Nephron progenitor cell (in vitro differentiated cells): ENCODE measurements at regions not wholly inside any gene's neighbourhood (a gene's known extent, or its start where the extent isn't known, plus 50 kb on each side); places are given as distances from the start of the nearest gene placed in this dataset.
"Not testable (repeated sequence)": the region's sequence is repeated elsewhere in the genome, so short reads cannot be mapped to it uniquely, and the experiment has no call there.

Source experiments
- DNase-seq: peaks from one replicate; pipeline ENCODE4 v3.0.0; 2021
- H3K27ac Mint-ChIP-seq: 2 replicates; pipeline ENCODE4 v1.8.0; 2021; ENCODE audit warnings: mild to moderate bottlenecking, moderate library complexity, mixed read lengths
- H3K27me3 Mint-ChIP-seq: 2 replicates; pipeline ENCODE4 v1.8.0; 2021; ENCODE audit warnings: mild to moderate bottlenecking, low read depth, mixed read lengths; ENCODE audit not compliant: poor library complexity
- H3K36me3 Mint-ChIP-seq: 2 replicates; pipeline ENCODE4 v1.8.0; 2021; ENCODE audit warnings: low read depth, mixed read lengths
- H3K4me1 Mint-ChIP-seq: 2 replicates; pipeline ENCODE4 v1.8.0; 2021; ENCODE audit warnings: mixed read lengths
- H3K4me3 Mint-ChIP-seq: 2 replicates; pipeline ENCODE4 v1.8.0; 2021; ENCODE audit warnings: mild to moderate bottlenecking, moderate library complexity, mixed read lengths
- H3K9me3 Mint-ChIP-seq: 2 replicates; pipeline ENCODE4 v1.8.0; 2021; ENCODE audit warnings: mild to moderate bottlenecking, moderate library complexity, mixed read lengths
- TF ChIP-seq, protein P1 (sequence below): fragments of 200-600 bp; sonication (generic); IDR thresholded peaks from 2 replicates; pipeline ENCODE4 v1.5.0; 2021; ENCODE audit warnings: antibody characterized with exemption

DNA sequence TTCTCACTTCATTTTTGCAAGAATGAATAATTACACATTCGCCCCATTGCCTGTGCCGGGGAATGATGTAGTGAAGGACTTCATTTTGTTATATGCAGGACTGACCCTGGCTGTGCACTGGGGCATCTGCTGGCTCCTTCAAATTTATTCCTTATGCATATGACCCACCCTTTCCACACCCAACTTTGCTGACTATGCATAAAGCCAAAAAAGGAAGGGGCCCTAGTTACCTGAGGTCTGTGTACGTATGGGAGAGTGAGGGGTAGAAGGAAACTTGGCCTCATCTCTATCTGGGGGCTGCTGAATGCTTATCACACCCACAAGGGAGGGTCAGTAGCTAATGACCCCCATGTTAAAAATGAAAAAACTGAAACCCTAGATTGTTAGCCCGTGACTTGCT, 259.6 kb downstream of the SMARCA2 start:
- Mint-ChIP-seq H3K4me1 (peaks cover 31% of the 10 kb centered on the region), H3K36me3 (no peaks in the 10 kb centered on the region), H3K27ac (no peak overlapping the region), H3K27me3 (peaks cover 7% of the 10 kb centered on the region), H3K4me3 (no peak overlapping the region), H3K9me3 (peaks cover 5% of the 10 kb centered on the region)
- DNase-seq, result no peak
- TF ChIP-seq, protein P1, sequence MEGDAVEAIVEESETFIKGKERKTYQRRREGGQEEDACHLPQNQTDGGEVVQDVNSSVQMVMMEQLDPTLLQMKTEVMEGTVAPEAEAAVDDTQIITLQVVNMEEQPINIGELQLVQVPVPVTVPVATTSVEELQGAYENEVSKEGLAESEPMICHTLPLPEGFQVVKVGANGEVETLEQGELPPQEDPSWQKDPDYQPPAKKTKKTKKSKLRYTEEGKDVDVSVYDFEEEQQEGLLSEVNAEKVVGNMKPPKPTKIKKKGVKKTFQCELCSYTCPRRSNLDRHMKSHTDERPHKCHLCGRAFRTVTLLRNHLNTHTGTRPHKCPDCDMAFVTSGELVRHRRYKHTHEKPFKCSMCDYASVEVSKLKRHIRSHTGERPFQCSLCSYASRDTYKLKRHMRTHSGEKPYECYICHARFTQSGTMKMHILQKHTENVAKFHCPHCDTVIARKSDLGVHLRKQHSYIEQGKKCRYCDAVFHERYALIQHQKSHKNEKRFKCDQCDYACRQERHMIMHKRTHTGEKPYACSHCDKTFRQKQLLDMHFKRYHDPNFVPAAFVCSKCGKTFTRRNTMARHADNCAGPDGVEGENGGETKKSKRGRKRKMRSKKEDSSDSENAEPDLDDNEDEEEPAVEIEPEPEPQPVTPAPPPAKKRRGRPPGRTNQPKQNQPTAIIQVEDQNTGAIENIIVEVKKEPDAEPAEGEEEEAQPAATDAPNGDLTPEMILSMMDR, result no peak

- Mint-ChIP-seq H3K4me1 (peaks cover 31% of the 10 kb centered on the region), H3K36me3 (no peaks in the 10 kb centered on the region), H3K27ac (no peak overlapping the region), H3K4me3 (no peak overlapping the region), H3K9me3 (peaks cover 5% of the 10 kb centered on the region), H3K27me3 (peaks cover 4% of the 10 kb centered on the region)
- no peak for DNase-seq
- TF ChIP-seq, protein P1, result no peak
Observed at GRCh38 chr9:2276296-2276695, 261.1 kb downstream of the SMARCA2 start.

GRCh38 chr9:2277133-2277532, 262.0 kb downstream of the SMARCA2 start:
- H3K4me3 Mint-ChIP-seq, DNase-seq, H3K27me3 Mint-ChIP-seq, H3K9me3 Mint-ChIP-seq, H3K36me3 Mint-ChIP-seq, H3K27ac Mint-ChIP-seq: not testable (repeated sequence)
- H3K4me1 Mint-ChIP-seq, result peaks cover 31% of the 10 kb centered on the region

- not testable (repeated sequence) for H3K27me3 Mint-ChIP-seq, H3K4me3 Mint-ChIP-seq, H3K36me3 Mint-ChIP-seq, H3K27ac Mint-ChIP-seq, DNase-seq, H3K9me3 Mint-ChIP-seq
- peaks cover 31% of the 10 kb centered on the region for H3K4me1 Mint-ChIP-seq
Observed at GRCh38 chr9:2277644-2278043, 262.5 kb downstream of the SMARCA2 start.

GRCh38 chr9:2279138-2279537, 264.0 kb downstream of the SMARCA2 start:
- not testable (repeated sequence) for DNase-seq, H3K27ac Mint-ChIP-seq, H3K36me3 Mint-ChIP-seq, H3K27me3 Mint-ChIP-seq, H3K9me3 Mint-ChIP-seq, H3K4me3 Mint-ChIP-seq
- peaks cover 26% of the 10 kb centered on the region for H3K4me1 Mint-ChIP-seq

DNA sequence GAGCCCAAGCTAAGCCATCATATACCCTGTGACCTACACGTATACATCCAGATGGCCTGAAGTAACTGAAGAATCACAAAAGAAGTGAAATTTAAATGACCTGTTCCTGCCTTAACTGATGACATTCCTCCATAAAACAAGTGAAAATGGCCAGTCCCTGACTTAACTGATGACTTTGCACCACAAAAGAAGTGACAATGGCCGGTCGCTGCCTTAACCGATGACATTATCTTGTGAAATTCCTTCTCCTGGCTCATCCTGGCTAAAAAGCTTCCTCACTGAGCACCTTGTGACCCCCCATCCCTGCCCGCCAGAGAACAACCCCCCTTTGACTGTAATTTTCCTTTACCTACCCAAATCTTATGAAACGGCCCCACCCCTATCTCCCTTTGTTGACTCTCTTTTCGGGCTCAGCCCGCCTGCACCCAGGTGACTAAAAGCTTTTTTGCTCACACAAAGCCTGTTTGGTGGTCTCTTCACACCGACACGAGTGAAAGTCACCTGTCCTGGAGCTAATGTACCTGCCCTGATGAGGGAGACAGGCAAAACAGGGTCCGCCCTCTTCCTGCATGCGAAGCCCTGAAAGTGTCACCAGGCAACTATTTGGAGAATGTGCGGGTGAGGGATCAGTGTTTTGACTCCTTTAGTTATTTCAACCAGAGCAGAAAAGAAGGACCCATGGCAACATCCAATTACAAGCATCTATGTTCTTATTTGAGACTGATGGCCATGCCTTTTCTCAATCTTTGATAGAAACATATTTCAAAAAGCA, 266.1 kb downstream of the SMARCA2 start:
- DNase-seq, result no peak
- Mint-ChIP-seq H3K4me1 (peaks cover 14% of the 10 kb centered on the region), H3K27me3 (no peaks in the 10 kb centered on the region), H3K4me3 (no peak overlapping the region), H3K9me3 (peaks cover 5% of the 10 kb centered on the region), H3K36me3 (no peaks in the 10 kb centered on the region), H3K27ac (no peak overlapping the region)
- TF ChIP-seq, protein P1, result no peak

DNA sequence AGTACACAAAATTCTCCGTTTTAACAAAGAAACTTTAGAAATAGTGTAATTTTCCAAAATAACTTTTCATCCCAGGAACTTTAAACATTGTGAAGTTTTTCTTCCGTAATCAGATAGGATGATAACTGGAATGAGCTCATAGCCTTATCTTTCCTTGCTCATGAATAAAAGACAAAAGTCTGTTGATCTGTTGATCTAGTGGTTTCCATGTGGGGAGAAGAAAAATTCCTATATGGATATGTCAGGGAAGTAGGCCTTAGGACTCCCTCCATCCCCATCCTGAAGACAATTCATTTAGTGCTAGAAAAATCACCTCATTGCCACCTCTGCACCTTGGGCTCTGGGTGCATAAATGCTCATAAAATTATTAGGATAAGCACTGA, 266.6 kb downstream of the SMARCA2 start:
- H3K9me3 Mint-ChIP-seq, result peaks cover under 1% of the 10 kb centered on the region
- no peaks in the 10 kb centered on the region for H3K36me3 Mint-ChIP-seq
- no peak overlapping the region for H3K4me3 Mint-ChIP-seq
- peaks cover 8% of the 10 kb centered on the region for H3K4me1 Mint-ChIP-seq
- no peak overlapping the region for H3K27ac Mint-ChIP-seq
- TF ChIP-seq, protein P1, result no peak
- H3K27me3 Mint-ChIP-seq, result no peaks in the 10 kb centered on the region
- DNase-seq, result no peak
